Activated naive CD4-positive, alpha-beta T cell treated with anti-CD3 and anti-CD28 coated beads, Interleukin-2, amount 50 U/mL, for 24 hours (primary cell): ENCODE measurements at regions not wholly inside any gene's neighbourhood (a gene's known extent, or its start where the extent isn't known, plus 50 kb on each side); places are given as distances from the start of the nearest gene placed in this dataset.
"Not testable (repeated sequence)": the region's sequence is repeated elsewhere in the genome, so short reads cannot be mapped to it uniquely, and the experiment has no call there.

Experiments used
- H3K27ac Mint-ChIP-seq: one replicate; pipeline ENCODE4 v1.8.0; 2021; ENCODE audit warnings: mild to moderate bottlenecking, mixed read lengths
- H3K27me3 Mint-ChIP-seq: one replicate; pipeline ENCODE4 v1.8.0; 2021; ENCODE audit warnings: mixed read lengths
- H3K36me3 Mint-ChIP-seq: one replicate; pipeline ENCODE4 v1.8.0; 2021; ENCODE audit warnings: mixed read lengths
- H3K4me1 Mint-ChIP-seq: one replicate; pipeline ENCODE4 v1.8.0; 2021; ENCODE audit warnings: mixed read lengths
- H3K4me3 Mint-ChIP-seq: one replicate; pipeline ENCODE4 v1.8.0; 2021; ENCODE audit warnings: mild to moderate bottlenecking, mixed read lengths
- H3K9me3 Mint-ChIP-seq: one replicate; pipeline ENCODE4 v1.8.0; 2021; ENCODE audit warnings: mixed read lengths

DNA sequence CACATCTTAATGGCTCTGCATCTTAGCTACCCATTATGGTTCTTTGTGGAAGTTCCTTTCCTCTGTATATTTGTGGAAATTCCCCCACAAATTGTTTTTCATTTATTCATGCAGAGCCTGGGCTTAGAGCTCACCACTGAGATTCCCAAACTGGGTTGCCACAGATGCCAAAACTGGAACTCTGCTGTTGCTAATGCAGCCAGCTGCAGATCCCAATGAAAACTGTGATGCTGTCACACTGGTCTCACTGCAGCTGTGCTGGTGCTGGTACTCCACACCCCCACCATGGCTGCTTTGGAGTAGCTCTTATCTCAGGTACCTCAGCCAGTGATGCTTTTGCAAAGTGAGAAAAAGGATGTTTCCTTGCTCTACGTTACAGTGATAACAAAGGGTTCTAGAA lies 87.7 kb downstream of the DCK start:
- no peaks in the 10 kb centered on the region for H3K4me1 Mint-ChIP-seq
- no peaks in the 10 kb centered on the region for H3K27me3 Mint-ChIP-seq
- H3K36me3 Mint-ChIP-seq, result no peaks in the 10 kb centered on the region

DNA sequence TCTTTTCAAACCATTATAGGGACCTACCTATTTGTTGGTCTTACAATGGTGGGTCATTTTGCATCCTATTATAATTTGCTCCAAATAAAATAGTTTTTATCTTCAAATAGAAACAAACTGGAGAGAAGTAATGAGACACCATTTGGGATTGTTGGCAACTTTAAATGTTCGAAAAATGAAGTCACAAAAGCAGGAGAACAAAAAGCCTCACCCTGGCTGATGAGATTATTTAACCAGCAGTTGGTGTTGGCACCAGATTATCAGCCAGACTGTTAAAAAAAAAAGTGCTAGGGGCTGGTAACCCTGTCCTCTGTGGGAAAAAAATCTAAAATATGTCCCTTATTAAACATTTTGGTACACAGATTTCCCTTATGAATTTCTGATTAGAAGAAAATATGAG lies 100.3 kb downstream of the DCK start:
- Mint-ChIP-seq H3K27ac (no peak overlapping the region), H3K4me1 (peaks cover 15% of the 10 kb centered on the region), H3K27me3 (peaks cover 10% of the 10 kb centered on the region), H3K4me3 (no peak overlapping the region), H3K36me3 (peaks cover 9% of the 10 kb centered on the region), H3K9me3 (no peaks in the 10 kb centered on the region)

More for the DNA sequence above, 87.7 kb downstream of the DCK start:
- Mint-ChIP-seq H3K4me3 (no peak overlapping the region), H3K27ac (no peak overlapping the region), H3K9me3 (no peaks in the 10 kb centered on the region)

DNA sequence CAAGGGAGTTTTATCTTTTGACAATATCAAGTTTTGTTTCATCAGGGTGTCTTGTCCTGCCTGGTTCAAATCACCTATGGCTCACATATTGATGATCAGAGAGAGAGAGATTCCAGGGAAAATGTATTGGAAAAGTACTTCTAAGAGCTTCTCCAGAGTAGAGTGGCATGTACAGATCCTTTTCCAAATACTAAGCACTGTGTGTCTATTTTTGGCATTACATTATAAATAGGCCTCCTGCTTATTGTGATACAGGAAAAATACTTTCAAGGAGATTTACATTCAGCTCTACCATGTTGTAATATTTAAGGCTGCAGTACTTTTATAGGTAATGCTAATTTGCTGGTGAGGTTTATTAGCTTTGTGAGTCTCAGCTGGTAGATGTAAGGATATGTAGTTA lies 100.8 kb downstream of the DCK start:
- Mint-ChIP-seq H3K27ac (no peak overlapping the region), H3K27me3 (peaks cover 10% of the 10 kb centered on the region)

DNA sequence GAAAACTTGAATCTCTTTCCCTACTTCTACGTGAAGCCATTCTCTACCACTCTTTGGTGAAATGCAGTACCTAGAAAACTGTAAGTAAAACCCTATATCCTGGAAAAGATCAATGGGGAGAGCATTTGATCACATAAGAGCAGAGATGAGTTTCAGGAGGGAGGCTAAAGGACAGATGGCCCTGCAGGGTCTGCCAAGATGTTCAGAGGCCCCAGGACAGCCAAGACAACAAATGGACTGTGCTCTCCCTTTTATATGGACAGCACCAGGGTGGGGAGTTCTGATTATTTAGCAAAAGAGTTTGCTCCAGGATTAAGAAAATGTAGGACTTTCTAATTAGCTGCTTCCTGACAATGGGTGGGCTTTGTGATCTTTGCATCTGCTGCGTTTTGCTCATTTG lies 101.7 kb downstream of the DCK start:
- Mint-ChIP-seq H3K36me3 (peaks cover 9% of the 10 kb centered on the region), H3K9me3 (no peaks in the 10 kb centered on the region), H3K27ac (no peak overlapping the region), H3K4me3 (no peak overlapping the region), H3K4me1 (peaks cover 15% of the 10 kb centered on the region), H3K27me3 (peaks cover 12% of the 10 kb centered on the region)

More for the DNA sequence above, 100.8 kb downstream of the DCK start:
- Mint-ChIP-seq H3K4me3 (no peak overlapping the region), H3K9me3 (no peaks in the 10 kb centered on the region), H3K36me3 (peaks cover 9% of the 10 kb centered on the region), H3K4me1 (peaks cover 15% of the 10 kb centered on the region)

DNA sequence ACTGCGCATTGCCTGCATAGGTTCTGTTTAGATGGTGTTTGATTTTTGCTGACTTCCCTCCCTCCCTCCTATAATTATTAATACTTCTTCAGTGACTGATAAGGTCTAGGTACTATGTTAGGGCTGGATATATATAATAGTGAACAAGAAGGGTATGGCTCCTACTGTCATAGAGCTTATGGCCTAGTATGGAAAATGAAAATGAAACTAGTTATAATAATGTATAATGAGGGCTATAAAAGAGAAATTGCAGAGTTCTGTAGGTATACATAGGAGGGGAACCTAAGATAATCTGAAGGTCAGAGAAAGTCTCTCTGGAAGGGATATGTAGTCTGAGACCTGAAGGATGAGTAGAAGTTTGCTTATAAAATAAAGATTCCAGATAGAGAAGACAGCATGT lies 102.1 kb downstream of the DCK start:
- Mint-ChIP-seq H3K9me3 (no peaks in the 10 kb centered on the region), H3K4me3 (peak overlapping the region; percentile 74), H3K4me1 (peaks cover 15% of the 10 kb centered on the region), H3K36me3 (peaks cover 9% of the 10 kb centered on the region), H3K27me3 (peaks cover 12% of the 10 kb centered on the region), H3K27ac (peak overlapping the region; percentile 13)

DNA sequence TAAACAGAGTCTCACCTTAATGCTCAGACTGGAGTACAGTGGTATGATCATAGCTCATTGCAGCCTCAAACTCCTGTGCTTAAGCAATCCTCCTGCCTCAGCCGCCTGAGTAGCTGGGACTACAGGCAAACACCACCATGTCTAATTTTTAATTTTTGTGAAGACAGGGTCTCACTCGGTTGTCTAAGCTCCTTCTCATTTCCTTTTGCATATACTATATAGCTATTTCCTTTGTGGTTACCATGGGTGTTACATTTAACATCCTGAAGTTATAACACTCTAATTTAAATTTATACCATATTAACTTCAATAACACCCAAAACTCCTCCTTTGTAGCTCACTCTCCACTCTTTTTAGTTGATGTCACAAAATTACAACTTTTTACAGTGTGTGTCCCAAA lies 114.3 kb downstream of the DCK start:
- no peaks in the 10 kb centered on the region for H3K9me3 Mint-ChIP-seq
- H3K27ac Mint-ChIP-seq, result no peak overlapping the region
- H3K27me3 Mint-ChIP-seq, result no peaks in the 10 kb centered on the region
- H3K36me3 Mint-ChIP-seq, result no peaks in the 10 kb centered on the region
- peaks cover 32% of the 10 kb centered on the region for H3K4me1 Mint-ChIP-seq
- peak overlapping the region; percentile 68 for H3K4me3 Mint-ChIP-seq

DNA sequence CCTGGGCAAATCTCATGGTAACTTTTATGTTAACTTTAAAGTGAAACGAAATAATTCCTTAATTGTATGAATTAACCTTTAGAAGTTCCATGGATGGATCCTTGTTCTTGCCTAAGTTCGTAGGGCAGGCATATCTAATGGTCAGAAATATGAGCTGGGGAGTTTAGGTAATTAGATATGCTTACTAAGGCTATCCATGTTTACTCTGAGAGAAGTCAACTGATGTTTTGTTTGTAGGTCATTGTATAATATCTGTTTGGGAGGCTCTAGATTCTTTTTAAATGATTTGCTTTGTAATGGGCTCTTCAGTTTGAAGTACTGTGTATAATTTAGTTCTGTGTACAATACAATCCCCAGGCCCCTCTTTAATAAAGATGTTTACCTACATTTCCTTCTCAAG lies 117.0 kb downstream of the DCK start:
- Mint-ChIP-seq H3K27me3 (no peaks in the 10 kb centered on the region), H3K27ac (no peak overlapping the region), H3K36me3 (no peaks in the 10 kb centered on the region), H3K4me3 (no peak overlapping the region), H3K4me1 (peaks cover 32% of the 10 kb centered on the region), H3K9me3 (no peaks in the 10 kb centered on the region)

DNA sequence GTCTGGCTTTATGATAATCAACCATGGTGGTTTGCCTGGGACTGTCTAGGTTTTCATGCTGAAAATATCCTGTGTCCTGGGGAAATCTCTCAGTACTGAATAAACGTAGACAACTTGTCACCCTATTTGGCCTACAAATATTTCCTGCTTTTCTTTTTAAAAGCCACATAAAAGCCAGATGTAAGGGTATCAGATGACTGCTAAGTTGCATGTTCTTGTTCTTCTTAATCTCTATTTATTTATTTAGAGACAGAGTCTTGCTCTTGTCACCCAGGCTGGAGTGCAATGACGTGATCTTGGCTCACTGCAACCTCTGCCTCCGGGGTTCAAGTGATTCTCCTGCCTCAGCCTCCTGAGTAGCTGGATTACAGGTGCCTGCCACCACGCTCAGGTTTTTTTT lies 117.7 kb downstream of the DCK start:
- H3K36me3 Mint-ChIP-seq, H3K27ac Mint-ChIP-seq, H3K9me3 Mint-ChIP-seq, H3K27me3 Mint-ChIP-seq, H3K4me3 Mint-ChIP-seq: not testable (repeated sequence)
- peaks cover 32% of the 10 kb centered on the region for H3K4me1 Mint-ChIP-seq

DNA sequence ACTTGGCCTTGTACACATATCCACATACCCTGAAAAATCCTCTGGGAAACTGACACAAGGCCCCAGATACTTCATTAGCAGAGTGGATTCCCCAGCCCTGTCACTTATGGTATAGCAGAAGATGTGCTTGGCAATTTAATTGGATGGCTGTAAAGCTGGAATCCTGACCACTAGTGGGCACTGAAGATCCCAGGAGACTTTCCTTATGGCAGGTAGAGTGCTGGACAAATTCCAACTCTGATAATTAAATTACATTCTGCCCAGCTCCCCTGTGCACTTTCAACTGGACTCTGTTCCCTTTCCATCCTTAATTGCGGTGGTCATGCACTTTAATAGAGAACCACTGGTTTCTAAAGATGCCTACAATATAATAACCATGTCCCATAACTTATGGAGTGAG lies 119.8 kb downstream of the DCK start:
- H3K27me3 Mint-ChIP-seq, result no peaks in the 10 kb centered on the region
- peaks cover 21% of the 10 kb centered on the region for H3K4me1 Mint-ChIP-seq
- no peak overlapping the region for H3K4me3 Mint-ChIP-seq
- H3K9me3 Mint-ChIP-seq, result no peaks in the 10 kb centered on the region
- H3K36me3 Mint-ChIP-seq, result no peaks in the 10 kb centered on the region
- H3K27ac Mint-ChIP-seq, result no peak overlapping the region

DNA sequence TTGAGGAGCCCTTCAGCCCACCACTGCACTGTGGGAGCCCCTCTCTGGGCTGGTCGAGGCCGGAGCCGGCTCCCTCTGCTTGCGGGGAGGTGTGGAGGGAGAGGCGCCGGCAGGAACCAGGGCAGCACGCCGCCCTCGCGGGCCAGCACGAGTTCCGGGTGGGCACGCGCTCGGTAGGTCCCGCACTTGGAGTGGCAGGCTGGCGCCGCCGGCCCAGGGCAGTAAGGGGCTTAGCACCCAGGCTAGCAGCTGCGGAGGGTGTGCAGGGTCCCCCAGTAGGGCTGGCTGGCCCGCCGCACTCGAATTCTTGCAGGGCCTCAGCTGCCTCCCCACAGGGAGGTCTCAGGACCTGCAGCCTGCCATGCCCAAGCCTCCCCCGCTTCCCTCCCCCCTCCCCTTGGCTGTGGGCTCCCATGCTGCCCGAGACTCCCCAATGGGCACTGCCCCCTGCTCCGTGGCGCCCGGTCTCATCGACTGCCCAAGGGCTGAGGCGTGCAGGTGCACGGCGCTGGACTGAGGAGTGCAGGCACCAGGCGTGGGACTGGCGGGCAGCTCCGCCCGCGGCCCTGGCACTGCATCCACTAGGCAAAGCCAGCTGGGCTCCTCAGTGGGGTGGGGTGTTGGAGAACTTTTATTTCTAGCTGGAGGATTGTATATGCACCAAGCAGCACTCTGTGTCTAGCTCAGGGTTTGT lies 127.5 kb downstream of the DCK start:
- no peak overlapping the region for H3K4me3 Mint-ChIP-seq
- no peaks in the 10 kb centered on the region for H3K4me1 Mint-ChIP-seq
- peaks cover 5% of the 10 kb centered on the region for H3K27me3 Mint-ChIP-seq
- H3K27ac Mint-ChIP-seq, result no peak overlapping the region
- H3K36me3 Mint-ChIP-seq, result no peaks in the 10 kb centered on the region
- no peaks in the 10 kb centered on the region for H3K9me3 Mint-ChIP-seq

DNA sequence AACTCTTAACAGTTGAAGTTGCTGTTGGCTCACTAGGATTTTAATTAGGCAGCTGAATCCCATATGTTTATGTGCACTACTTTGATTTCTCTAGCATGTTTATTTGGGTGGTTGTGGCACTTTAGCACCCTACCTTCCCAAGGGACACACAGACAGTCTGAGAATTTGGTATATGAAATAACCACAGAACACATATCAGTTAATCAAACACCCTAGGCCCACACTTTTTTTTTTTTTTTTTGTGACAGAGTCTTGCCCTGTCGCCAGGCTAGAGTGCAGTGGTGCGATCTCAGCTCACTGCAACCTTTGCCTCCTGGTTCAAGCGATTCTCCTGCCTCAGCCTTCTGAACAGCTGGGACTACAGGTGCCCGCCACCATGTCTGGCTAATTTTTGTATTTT lies 130.5 kb downstream of the DCK start:
- Mint-ChIP-seq H3K4me1 (no peaks in the 10 kb centered on the region), H3K27me3 (peaks cover 5% of the 10 kb centered on the region), H3K27ac (no peak overlapping the region), H3K4me3 (no peak overlapping the region), H3K36me3 (no peaks in the 10 kb centered on the region), H3K9me3 (no peaks in the 10 kb centered on the region)

DNA sequence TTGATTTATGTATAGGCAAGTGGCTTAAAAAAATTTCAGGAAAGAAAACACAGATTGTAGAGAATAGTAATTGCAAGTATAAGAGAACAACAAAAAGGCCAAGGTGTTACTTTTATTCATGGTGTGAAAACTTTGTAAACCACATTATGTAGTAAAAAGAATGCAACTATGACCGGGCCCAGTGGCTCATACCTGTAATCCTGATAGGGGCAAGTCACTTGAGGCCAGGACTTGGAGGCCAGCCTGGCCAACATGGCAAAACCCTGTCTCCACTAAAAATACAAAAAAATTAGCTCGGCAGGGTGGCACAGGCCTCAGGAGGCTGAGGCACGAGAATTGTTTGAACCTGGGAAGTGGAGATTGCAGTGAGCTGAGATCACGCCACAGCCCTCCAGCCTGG lies 131.7 kb downstream of the DCK start:
- Mint-ChIP-seq H3K27me3 (peaks cover 3% of the 10 kb centered on the region), H3K27ac (no peak overlapping the region), H3K4me3 (no peak overlapping the region), H3K9me3 (no peaks in the 10 kb centered on the region), H3K36me3 (no peaks in the 10 kb centered on the region), H3K4me1 (no peaks in the 10 kb centered on the region)

DNA sequence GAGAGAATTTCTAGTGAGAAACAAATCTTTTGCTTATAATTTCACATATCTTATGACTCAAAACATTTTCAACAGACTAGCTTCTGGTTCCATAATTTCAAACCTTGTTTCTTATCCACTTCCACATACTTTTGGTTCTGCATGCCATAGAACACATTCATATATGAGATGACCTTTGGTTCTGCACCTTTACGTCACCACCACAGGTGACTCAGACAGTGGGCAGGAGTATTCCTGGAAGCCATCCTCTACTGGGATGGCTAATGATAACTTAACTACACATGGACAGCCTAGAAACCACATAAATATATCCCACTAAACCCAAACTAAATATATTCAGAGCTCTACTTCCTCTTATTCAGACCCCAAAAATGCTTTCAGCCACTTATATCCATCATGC lies 133.3 kb downstream of the DCK start:
- Mint-ChIP-seq H3K27me3 (peaks cover 3% of the 10 kb centered on the region), H3K4me1 (no peaks in the 10 kb centered on the region), H3K27ac (no peak overlapping the region), H3K4me3 (no peak overlapping the region), H3K9me3 (no peaks in the 10 kb centered on the region), H3K36me3 (no peaks in the 10 kb centered on the region)

DNA sequence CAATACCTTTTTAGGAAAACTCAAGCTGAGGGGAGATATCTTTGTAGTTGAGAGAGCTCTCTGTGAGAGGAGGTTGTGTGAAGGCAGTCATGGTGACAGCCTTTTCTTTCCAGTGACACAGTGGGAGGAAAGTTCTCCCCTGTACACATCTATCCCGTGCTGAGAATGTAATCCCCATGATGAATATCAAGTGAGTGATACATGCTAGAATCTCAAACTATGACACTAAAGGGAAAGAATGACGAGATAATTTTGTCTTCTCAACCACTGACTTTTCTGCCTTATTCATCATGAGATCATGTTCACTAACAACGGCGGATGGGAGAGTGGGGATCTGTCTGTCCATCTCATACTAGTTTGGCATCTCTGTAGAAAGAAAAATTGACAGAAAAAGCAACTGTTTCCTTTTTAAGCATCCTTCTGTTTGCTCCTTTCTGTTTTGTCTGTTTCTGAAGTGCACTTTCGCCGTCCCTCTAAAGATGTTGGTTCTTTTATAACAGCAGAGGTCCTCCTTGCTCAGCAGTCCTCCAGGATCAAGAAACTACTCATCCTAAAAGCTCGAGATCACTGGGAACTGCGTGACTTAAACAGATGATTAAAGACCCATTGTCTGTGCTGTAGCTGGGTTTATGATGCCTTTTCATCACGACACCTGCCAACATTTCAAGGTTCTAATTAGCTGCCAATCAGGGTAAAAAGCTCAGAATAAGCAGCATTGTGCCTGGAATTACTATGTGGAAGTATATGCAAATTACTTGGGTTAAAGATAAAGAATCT lies 137.6 kb downstream of the DCK start:
- no peaks in the 10 kb centered on the region for H3K9me3 Mint-ChIP-seq
- H3K36me3 Mint-ChIP-seq, result no peaks in the 10 kb centered on the region
- no peaks in the 10 kb centered on the region for H3K27me3 Mint-ChIP-seq
- no peak overlapping the region for H3K27ac Mint-ChIP-seq
- no peak overlapping the region for H3K4me3 Mint-ChIP-seq
- no peaks in the 10 kb centered on the region for H3K4me1 Mint-ChIP-seq

DNA sequence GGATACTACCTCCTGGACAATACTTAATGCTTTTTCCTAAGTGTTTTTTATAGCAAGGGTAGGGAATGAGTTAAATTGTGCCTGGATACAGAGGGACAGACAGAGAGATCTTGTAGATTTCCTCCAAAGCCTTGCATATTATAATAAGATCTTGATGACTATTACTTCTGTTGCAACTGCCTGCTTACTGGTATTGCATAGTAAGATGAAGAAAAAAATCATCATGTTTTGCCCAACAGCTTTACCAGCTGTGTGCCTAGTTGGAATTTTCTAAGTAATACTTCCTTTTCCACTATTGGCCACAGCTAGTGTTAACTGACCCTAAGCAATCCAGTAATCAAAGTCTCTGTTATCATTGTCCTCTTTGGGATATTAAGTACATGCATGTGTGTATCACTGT lies 139.0 kb downstream of the DCK start:
- no peak overlapping the region for H3K27ac Mint-ChIP-seq
- H3K4me1 Mint-ChIP-seq, result no peaks in the 10 kb centered on the region
- H3K4me3 Mint-ChIP-seq, result no peak overlapping the region
- H3K27me3 Mint-ChIP-seq, result no peaks in the 10 kb centered on the region
- H3K9me3 Mint-ChIP-seq, result no peaks in the 10 kb centered on the region
- H3K36me3 Mint-ChIP-seq, result no peaks in the 10 kb centered on the region

DNA sequence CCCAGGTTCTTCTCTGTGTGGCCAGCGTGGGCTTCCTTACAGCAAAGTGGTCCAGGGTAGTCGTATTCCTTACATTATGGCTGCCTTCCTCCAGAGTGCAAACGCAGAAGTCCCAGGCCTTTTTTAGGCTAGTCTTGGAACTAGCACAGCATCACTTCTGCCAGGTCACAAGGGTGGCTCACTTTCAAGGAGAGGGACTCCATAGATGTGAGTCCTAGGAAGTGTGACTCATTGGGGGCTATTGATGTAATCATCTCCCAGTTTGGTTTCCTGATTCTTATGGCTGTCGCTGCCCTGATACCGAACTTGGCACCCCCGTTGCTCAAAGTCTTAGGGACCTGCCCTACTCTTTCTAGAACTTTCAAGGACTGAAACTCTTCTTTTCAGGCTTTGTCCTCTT lies 140.0 kb downstream of the DCK start:
- no peaks in the 10 kb centered on the region for H3K36me3 Mint-ChIP-seq
- H3K27me3 Mint-ChIP-seq, result no peaks in the 10 kb centered on the region
- H3K9me3 Mint-ChIP-seq, result no peaks in the 10 kb centered on the region
- H3K27ac Mint-ChIP-seq, result no peak overlapping the region
- H3K4me3 Mint-ChIP-seq, result no peak overlapping the region
- H3K4me1 Mint-ChIP-seq, result no peaks in the 10 kb centered on the region
